ENCODE measurements at regions not wholly inside any gene's neighbourhood (a gene's known extent, or its start where the extent isn't known, plus 50 kb on each side); places are given as distances from the start of the nearest gene placed in this dataset.
A peak's percentile ranks its signal among the peaks of the same experiment; 100 is the strongest.

GRCh38 chr9:89729954-89730530, 125.2 kb downstream of the GADD45G start:
- Mint-ChIP-seq H3K4me1 (peaks cover 9% of the 10 kb centered on the region), H3K36me3 (ENCODE audit: low read depth) (no peaks in the 10 kb centered on the region), H3K9me3 (no peaks in the 10 kb centered on the region), H3K27ac (no peak overlapping the region), H3K4me3 (no peak overlapping the region), H3K27me3 (ENCODE audit: low read depth, poor library complexity) (peaks cover 8% of the 10 kb centered on the region)
- DNase-seq = no peak
- no peak for TF ChIP-seq CTCF (IDR thresholded peaks at IDR 0.05)

GRCh38 chr9:89730715-89731114, 125.9 kb downstream of the GADD45G start:
- no peak overlapping the region for H3K27ac Mint-ChIP-seq
- TF ChIP-seq CTCF (IDR thresholded peaks at IDR 0.05) = no peak
- H3K27me3 Mint-ChIP-seq (ENCODE audit: low read depth, poor library complexity) = peaks cover 12% of the 10 kb centered on the region
- no peak overlapping the region for H3K4me3 Mint-ChIP-seq
- peak; percentile 26 for DNase-seq
- peaks cover 9% of the 10 kb centered on the region for H3K4me1 Mint-ChIP-seq
- H3K9me3 Mint-ChIP-seq = no peaks in the 10 kb centered on the region
- no peaks in the 10 kb centered on the region for H3K36me3 Mint-ChIP-seq (ENCODE audit: low read depth)

GRCh38 chr9:89731262-89732182, 126.7 kb downstream of the GADD45G start:
- H3K27ac Mint-ChIP-seq = no peak overlapping the region
- H3K4me3 Mint-ChIP-seq = no peak overlapping the region
- no peaks in the 10 kb centered on the region for H3K36me3 Mint-ChIP-seq (ENCODE audit: low read depth)
- no peak for TF ChIP-seq CTCF (IDR thresholded peaks at IDR 0.05)
- DNase-seq = no peak
- H3K4me1 Mint-ChIP-seq = peaks cover 9% of the 10 kb centered on the region
- H3K27me3 Mint-ChIP-seq (ENCODE audit: low read depth, poor library complexity) = peaks cover 15% of the 10 kb centered on the region
- no peaks in the 10 kb centered on the region for H3K9me3 Mint-ChIP-seq

- no peak for TF ChIP-seq CTCF (IDR thresholded peaks at IDR 0.05)
- H3K4me1 Mint-ChIP-seq = peaks cover 9% of the 10 kb centered on the region
- no peaks in the 10 kb centered on the region for H3K9me3 Mint-ChIP-seq
- no peak overlapping the region for H3K4me3 Mint-ChIP-seq
- H3K36me3 Mint-ChIP-seq (ENCODE audit: low read depth) = no peaks in the 10 kb centered on the region
- no peak for DNase-seq
- H3K27me3 Mint-ChIP-seq (ENCODE audit: low read depth, poor library complexity) = peaks cover 15% of the 10 kb centered on the region
- no peak overlapping the region for H3K27ac Mint-ChIP-seq
Observed at GRCh38 chr9:89732295-89732938, 127.6 kb downstream of the GADD45G start.

GRCh38 chr9:89732939-89733324, 128.1 kb downstream of the GADD45G start:
- Mint-ChIP-seq H3K4me3 (no peak overlapping the region), H3K27me3 (ENCODE audit: low read depth, poor library complexity) (peaks cover 20% of the 10 kb centered on the region), H3K27ac (no peak overlapping the region), H3K4me1 (peaks cover 9% of the 10 kb centered on the region), H3K36me3 (ENCODE audit: low read depth) (no peaks in the 10 kb centered on the region), H3K9me3 (no peaks in the 10 kb centered on the region)
- no peak for TF ChIP-seq CTCF (IDR thresholded peaks at IDR 0.05)
- no peak for DNase-seq
